ENCODE measurements at regions not wholly inside any gene's neighbourhood (a gene's known extent, or its start where the extent isn't known, plus 50 kb on each side); places are given as distances from the start of the nearest gene placed in this dataset.

GRCh38 chr16:55046916-55047315 is 116.3 kb downstream of the IRX5 start:
- Histone ChIP-seq H3K4me1 (ENCODE audit: control insufficient read depth in 2 of 2, insufficient read depth in 2 of 2, low read length in 2 of 2) (no peaks in the 10 kb centered on the region), H3K9me3 (ENCODE audit: control insufficient read depth in 2 of 2, low read length in 2 of 2) (no peaks in the 10 kb centered on the region), H3K36me3 (ENCODE audit: control insufficient read depth in 2 of 2, insufficient read depth in 2 of 2, low read length in 2 of 2) (no peaks in the 10 kb centered on the region), H3K9ac (ENCODE audit: low read depth in 1 of 2, low read length in 2 of 2) (no peak overlapping the region), H3K27ac (ENCODE audit: low read depth in 2 of 2, low read length in 2 of 2) (no peak overlapping the region), H3K4me3 (ENCODE audit: low read length in 2 of 2) (no peak overlapping the region), H3K27me3 (ENCODE audit: control insufficient read depth in 2 of 2, insufficient read depth in 2 of 2, low read length in 2 of 2) (peaks cover 0 to under 1% of the 10 kb centered on the region in 2 donors)

- no peaks in the 10 kb centered on the region for H3K4me1 ChIP-seq (ENCODE audit: control insufficient read depth in 2 of 2, insufficient read depth in 2 of 2, low read length in 2 of 2)
- H3K4me3 ChIP-seq (ENCODE audit: low read length in 2 of 2), result no peak overlapping the region
- H3K27me3 ChIP-seq (ENCODE audit: control insufficient read depth in 2 of 2, insufficient read depth in 2 of 2, low read length in 2 of 2), result no peaks in the 10 kb centered on the region
- no peak overlapping the region for H3K27ac ChIP-seq (ENCODE audit: low read depth in 2 of 2, low read length in 2 of 2)
- H3K9ac ChIP-seq (ENCODE audit: low read depth in 1 of 2, low read length in 2 of 2), result no peak overlapping the region
- H3K9me3 ChIP-seq (ENCODE audit: control insufficient read depth in 2 of 2, low read length in 2 of 2), result no peaks in the 10 kb centered on the region
- no peaks in the 10 kb centered on the region for H3K36me3 ChIP-seq (ENCODE audit: control insufficient read depth in 2 of 2, insufficient read depth in 2 of 2, low read length in 2 of 2)
Measured at GRCh38 chr16:55047331-55047730, 116.7 kb downstream of the IRX5 start.

GRCh38 chr16:55047903-55048497 is 117.3 kb downstream of the IRX5 start:
- Histone ChIP-seq H3K4me3 (ENCODE audit: low read length in 2 of 2) (no peak overlapping the region), H3K27ac (ENCODE audit: low read depth in 2 of 2, low read length in 2 of 2) (no peak overlapping the region), H3K36me3 (ENCODE audit: control insufficient read depth in 2 of 2, insufficient read depth in 2 of 2, low read length in 2 of 2) (no peaks in the 10 kb centered on the region), H3K9me3 (ENCODE audit: control insufficient read depth in 2 of 2, low read length in 2 of 2) (no peaks in the 10 kb centered on the region), H3K9ac (ENCODE audit: low read depth in 1 of 2, low read length in 2 of 2) (no peak overlapping the region), H3K27me3 (ENCODE audit: control insufficient read depth in 2 of 2, insufficient read depth in 2 of 2, low read length in 2 of 2) (peaks cover 0 to 2% of the 10 kb centered on the region in 2 donors), H3K4me1 (ENCODE audit: control insufficient read depth in 2 of 2, insufficient read depth in 2 of 2, low read length in 2 of 2) (no peaks in the 10 kb centered on the region)

GRCh38 chr16:55048745-55049144 is 118.1 kb downstream of the IRX5 start:
- Histone ChIP-seq H3K4me3 (ENCODE audit: low read length in 2 of 2) (no peak overlapping the region), H3K4me1 (ENCODE audit: control insufficient read depth in 2 of 2, insufficient read depth in 2 of 2, low read length in 2 of 2) (no peaks in the 10 kb centered on the region), H3K27me3 (ENCODE audit: control insufficient read depth in 2 of 2, insufficient read depth in 2 of 2, low read length in 2 of 2) (peaks cover 0 to 2% of the 10 kb centered on the region in 2 donors), H3K9ac (ENCODE audit: low read depth in 1 of 2, low read length in 2 of 2) (no peak overlapping the region), H3K36me3 (ENCODE audit: control insufficient read depth in 2 of 2, insufficient read depth in 2 of 2, low read length in 2 of 2) (no peaks in the 10 kb centered on the region), H3K9me3 (ENCODE audit: control insufficient read depth in 2 of 2, low read length in 2 of 2) (no peaks in the 10 kb centered on the region), H3K27ac (ENCODE audit: low read depth in 2 of 2, low read length in 2 of 2) (no peak overlapping the region)

- Histone ChIP-seq H3K4me3 (ENCODE audit: low read length in 2 of 2) (no peak overlapping the region), H3K36me3 (ENCODE audit: control insufficient read depth in 2 of 2, insufficient read depth in 2 of 2, low read length in 2 of 2) (no peaks in the 10 kb centered on the region), H3K4me1 (ENCODE audit: control insufficient read depth in 2 of 2, insufficient read depth in 2 of 2, low read length in 2 of 2) (no peaks in the 10 kb centered on the region), H3K9me3 (ENCODE audit: control insufficient read depth in 2 of 2, low read length in 2 of 2) (no peaks in the 10 kb centered on the region), H3K9ac (ENCODE audit: low read depth in 1 of 2, low read length in 2 of 2) (no peak overlapping the region), H3K27ac (ENCODE audit: low read depth in 2 of 2, low read length in 2 of 2) (no peak overlapping the region), H3K27me3 (ENCODE audit: control insufficient read depth in 2 of 2, insufficient read depth in 2 of 2, low read length in 2 of 2) (peaks cover 8 to 13% of the 10 kb centered on the region in 2 donors)
Measured at GRCh38 chr16:55051571-55052347, 121.1 kb downstream of the IRX5 start.

GRCh38 chr16:55052348-55052734 is 121.7 kb downstream of the IRX5 start:
- Histone ChIP-seq H3K9ac (ENCODE audit: low read depth in 1 of 2, low read length in 2 of 2) (no peak overlapping the region), H3K27me3 (ENCODE audit: control insufficient read depth in 2 of 2, insufficient read depth in 2 of 2, low read length in 2 of 2) (peaks cover 11 to 13% of the 10 kb centered on the region in 2 donors), H3K4me3 (ENCODE audit: low read length in 2 of 2) (no peak overlapping the region), H3K9me3 (ENCODE audit: control insufficient read depth in 2 of 2, low read length in 2 of 2) (no peaks in the 10 kb centered on the region), H3K36me3 (ENCODE audit: control insufficient read depth in 2 of 2, insufficient read depth in 2 of 2, low read length in 2 of 2) (no peaks in the 10 kb centered on the region), H3K4me1 (ENCODE audit: control insufficient read depth in 2 of 2, insufficient read depth in 2 of 2, low read length in 2 of 2) (no peaks in the 10 kb centered on the region), H3K27ac (ENCODE audit: low read depth in 2 of 2, low read length in 2 of 2) (no peak overlapping the region)

- H3K27ac ChIP-seq (ENCODE audit: low read depth in 2 of 2, low read length in 2 of 2), result no peak overlapping the region
- peaks cover 16% of the 10 kb centered on the region in 2 donors for H3K27me3 ChIP-seq (ENCODE audit: control insufficient read depth in 2 of 2, insufficient read depth in 2 of 2, low read length in 2 of 2)
- no peaks in the 10 kb centered on the region for H3K36me3 ChIP-seq (ENCODE audit: control insufficient read depth in 2 of 2, insufficient read depth in 2 of 2, low read length in 2 of 2)
- no peaks in the 10 kb centered on the region for H3K9me3 ChIP-seq (ENCODE audit: control insufficient read depth in 2 of 2, low read length in 2 of 2)
- no peak overlapping the region for H3K9ac ChIP-seq (ENCODE audit: low read depth in 1 of 2, low read length in 2 of 2)
- H3K4me3 ChIP-seq (ENCODE audit: low read length in 2 of 2), result no peak overlapping the region
- H3K4me1 ChIP-seq (ENCODE audit: control insufficient read depth in 2 of 2, insufficient read depth in 2 of 2, low read length in 2 of 2), result no peaks in the 10 kb centered on the region
Measured at GRCh38 chr16:55052741-55053415, 122.2 kb downstream of the IRX5 start.

GRCh38 chr16:55055262-55055661 is 124.6 kb downstream of the IRX5 start:
- Histone ChIP-seq H3K36me3 (ENCODE audit: control insufficient read depth in 2 of 2, insufficient read depth in 2 of 2, low read length in 2 of 2) (no peaks in the 10 kb centered on the region), H3K4me3 (ENCODE audit: low read length in 2 of 2) (no peak overlapping the region), H3K4me1 (ENCODE audit: control insufficient read depth in 2 of 2, insufficient read depth in 2 of 2, low read length in 2 of 2) (no peaks in the 10 kb centered on the region), H3K27me3 (ENCODE audit: control insufficient read depth in 2 of 2, insufficient read depth in 2 of 2, low read length in 2 of 2) (peaks cover 19 to 20% of the 10 kb centered on the region in 2 donors), H3K9me3 (ENCODE audit: control insufficient read depth in 2 of 2, low read length in 2 of 2) (no peaks in the 10 kb centered on the region), H3K9ac (ENCODE audit: low read depth in 1 of 2, low read length in 2 of 2) (no peak overlapping the region), H3K27ac (ENCODE audit: low read depth in 2 of 2, low read length in 2 of 2) (no peak overlapping the region)

- Histone ChIP-seq H3K36me3 (ENCODE audit: control insufficient read depth in 2 of 2, insufficient read depth in 2 of 2, low read length in 2 of 2) (no peaks in the 10 kb centered on the region), H3K9ac (ENCODE audit: low read depth in 1 of 2, low read length in 2 of 2) (no peak overlapping the region), H3K4me1 (ENCODE audit: control insufficient read depth in 2 of 2, insufficient read depth in 2 of 2, low read length in 2 of 2) (no peaks in the 10 kb centered on the region), H3K4me3 (ENCODE audit: low read length in 2 of 2) (no peak overlapping the region), H3K9me3 (ENCODE audit: control insufficient read depth in 2 of 2, low read length in 2 of 2) (no peaks in the 10 kb centered on the region), H3K27ac (ENCODE audit: low read depth in 2 of 2, low read length in 2 of 2) (no peak overlapping the region), H3K27me3 (ENCODE audit: control insufficient read depth in 2 of 2, insufficient read depth in 2 of 2, low read length in 2 of 2) (peaks cover 19 to 20% of the 10 kb centered on the region in 2 donors)
Measured at GRCh38 chr16:55056585-55057401, 126.1 kb downstream of the IRX5 start.
